ENCODE measurements at regions not wholly inside any gene's neighbourhood (a gene's known extent, or its start where the extent isn't known, plus 50 kb on each side); places are given as distances from the start of the nearest gene placed in this dataset.

DNA sequence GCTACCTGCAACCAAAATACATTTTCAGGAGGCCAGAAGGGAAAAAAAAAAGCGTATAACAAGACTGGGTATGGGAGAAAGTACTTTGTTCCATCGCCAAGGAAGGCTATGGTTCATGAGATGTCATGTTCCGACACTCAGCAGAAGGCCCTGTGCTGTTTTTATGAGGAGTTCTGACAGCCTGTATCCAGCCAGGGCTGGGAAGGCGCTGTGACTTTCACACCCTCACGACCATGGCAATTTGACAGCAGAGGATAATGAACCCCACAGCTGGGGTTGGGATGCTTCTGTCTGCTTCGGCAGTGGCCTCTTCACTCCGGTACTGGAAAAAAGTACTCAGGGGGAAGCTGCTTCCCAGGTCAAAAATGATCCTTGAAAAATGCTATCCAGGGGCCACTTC is 154.4 kb downstream of the PRELID2 start:
- TF ChIP-seq POLR2AphosphoS5 (IDR thresholded peaks at IDR 0.05; ENCODE audit: low read depth) (no peak), EZH2 (IDR thresholded peaks at IDR 0.05; ENCODE audit: low read depth, unreplicated experiment) (no peak), CTCF (conservative IDR thresholded peaks at IDR 0.05; ENCODE audit: low read depth in 2 of 2) (no peak), ETS1 (IDR thresholded peaks at IDR 0.05) (no peak), NANOG (IDR thresholded peaks at IDR 0.05; ENCODE audit: borderline replicate concordance) (no peak), EZH2phosphoT487 (IDR thresholded peaks at IDR 0.05; ENCODE audit: unreplicated experiment) (no peak), ZNF114 (CRISPR knock-in tag; IDR thresholded peaks at IDR 0.05) (no peak), CREB1 (CRISPR knock-in tag; IDR thresholded peaks at IDR 0.05; ENCODE audit: low read depth) (no peak), ZNF331 (CRISPR knock-in tag; IDR thresholded peaks at IDR 0.05; ENCODE audit: low read depth) (no peak), STAT1 (IDR thresholded peaks at IDR 0.05; ENCODE audit: unreplicated experiment) (no peak)
- TF ChIP-seq, protein P1, sequence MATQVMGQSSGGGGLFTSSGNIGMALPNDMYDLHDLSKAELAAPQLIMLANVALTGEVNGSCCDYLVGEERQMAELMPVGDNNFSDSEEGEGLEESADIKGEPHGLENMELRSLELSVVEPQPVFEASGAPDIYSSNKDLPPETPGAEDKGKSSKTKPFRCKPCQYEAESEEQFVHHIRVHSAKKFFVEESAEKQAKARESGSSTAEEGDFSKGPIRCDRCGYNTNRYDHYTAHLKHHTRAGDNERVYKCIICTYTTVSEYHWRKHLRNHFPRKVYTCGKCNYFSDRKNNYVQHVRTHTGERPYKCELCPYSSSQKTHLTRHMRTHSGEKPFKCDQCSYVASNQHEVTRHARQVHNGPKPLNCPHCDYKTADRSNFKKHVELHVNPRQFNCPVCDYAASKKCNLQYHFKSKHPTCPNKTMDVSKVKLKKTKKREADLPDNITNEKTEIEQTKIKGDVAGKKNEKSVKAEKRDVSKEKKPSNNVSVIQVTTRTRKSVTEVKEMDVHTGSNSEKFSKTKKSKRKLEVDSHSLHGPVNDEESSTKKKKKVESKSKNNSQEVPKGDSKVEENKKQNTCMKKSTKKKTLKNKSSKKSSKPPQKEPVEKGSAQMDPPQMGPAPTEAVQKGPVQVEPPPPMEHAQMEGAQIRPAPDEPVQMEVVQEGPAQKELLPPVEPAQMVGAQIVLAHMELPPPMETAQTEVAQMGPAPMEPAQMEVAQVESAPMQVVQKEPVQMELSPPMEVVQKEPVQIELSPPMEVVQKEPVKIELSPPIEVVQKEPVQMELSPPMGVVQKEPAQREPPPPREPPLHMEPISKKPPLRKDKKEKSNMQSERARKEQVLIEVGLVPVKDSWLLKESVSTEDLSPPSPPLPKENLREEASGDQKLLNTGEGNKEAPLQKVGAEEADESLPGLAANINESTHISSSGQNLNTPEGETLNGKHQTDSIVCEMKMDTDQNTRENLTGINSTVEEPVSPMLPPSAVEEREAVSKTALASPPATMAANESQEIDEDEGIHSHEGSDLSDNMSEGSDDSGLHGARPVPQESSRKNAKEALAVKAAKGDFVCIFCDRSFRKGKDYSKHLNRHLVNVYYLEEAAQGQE (IDR thresholded peaks at IDR 0.05; ENCODE audit: unreplicated experiment) = no peak

Measured in GM23338 (cell line).